Astrocyte (in vitro differentiated cells and primary cell): ENCODE measurements at regions not wholly inside any gene's neighbourhood (a gene's known extent, or its start where the extent isn't known, plus 50 kb on each side); places are given as distances from the start of the nearest gene placed in this dataset.

Experiments
- DNase-seq: peaks from one replicate; pipeline ENCODE4 v3.0.0-alpha.2; 2010; ENCODE audit warnings: low read depth
- FAIRE-seq: peaks from 2 replicates; lab custom pipeline; 2011; peaks lifted over from hg19 to GRCh38; lab: Jason Lieb, UNC
- H2AFZ ChIP-seq: 2 replicates; pipeline ENCODE4 v1.6.0; 2012; ENCODE audit warnings: low read depth, low read length, inconsistent platforms
- H3K27ac ChIP-seq: 2 replicates; pipeline ENCODE4 v1.5.1; 2011; ENCODE audit warnings: low read depth, low read length, inconsistent platforms
- H3K27me3 ChIP-seq: 2 replicates; pipeline ENCODE4 v1.6.0; 2011; ENCODE audit warnings: low read length, inconsistent platforms; ENCODE audit not compliant: insufficient read depth
- H3K36me3 ChIP-seq: 2 replicates; pipeline ENCODE4 v1.5.1; 2011; ENCODE audit warnings: low read length, inconsistent platforms; ENCODE audit not compliant: insufficient read depth
- H3K4me1 ChIP-seq: 2 replicates; pipeline ENCODE4 v1.5.1; 2011; ENCODE audit warnings: low read length, inconsistent platforms; ENCODE audit not compliant: insufficient read depth
- H3K4me2 ChIP-seq: 2 replicates; pipeline ENCODE4 v1.6.0; 2012; ENCODE audit warnings: low read length, inconsistent platforms
- H3K4me3 ChIP-seq: 2 replicates; pipeline ENCODE4 v1.5.1; 2011; ENCODE audit warnings: low read depth, mild to moderate bottlenecking, low read length, inconsistent platforms; ENCODE audit not compliant: insufficient read depth
- H3K79me2 ChIP-seq: 2 replicates; pipeline ENCODE4 v1.6.0; 2012; ENCODE audit warnings: mild to moderate bottlenecking, low read length, inconsistent platforms; ENCODE audit not compliant: insufficient read depth
- H3K9ac ChIP-seq: 2 replicates; pipeline ENCODE4 v1.6.0; 2012; ENCODE audit warnings: mild to moderate bottlenecking, low read length, inconsistent platforms
- H3K9me3 ChIP-seq: 2 replicates; pipeline ENCODE4 v1.5.1; 2012; ENCODE audit warnings: low read depth, mild to moderate bottlenecking, low read length, inconsistent platforms; ENCODE audit not compliant: insufficient read depth
- H4K20me1 ChIP-seq: 2 replicates; pipeline ENCODE4 v1.6.0; 2012; ENCODE audit warnings: low read length, inconsistent platforms; ENCODE audit not compliant: insufficient read depth
- H3K27ac Mint-ChIP-seq: one replicate; pipeline ENCODE4 v1.8.0; 2021; ENCODE audit warnings: mild to moderate bottlenecking, mixed read lengths; ENCODE audit not compliant: unreplicated experiment
- H3K27me3 Mint-ChIP-seq: one replicate; pipeline ENCODE4 v1.8.0; 2021; ENCODE audit warnings: low read depth, mixed read lengths; ENCODE audit not compliant: unreplicated experiment
- H3K36me3 Mint-ChIP-seq: one replicate; pipeline ENCODE4 v1.8.0; 2021; ENCODE audit warnings: low read depth, mixed read lengths; ENCODE audit not compliant: unreplicated experiment
- H3K4me1 Mint-ChIP-seq: one replicate; pipeline ENCODE4 v1.8.0; 2021; ENCODE audit warnings: low read depth, mixed read lengths; ENCODE audit not compliant: unreplicated experiment
- H3K4me3 Mint-ChIP-seq: one replicate; pipeline ENCODE4 v1.8.0; 2021; ENCODE audit warnings: mild to moderate bottlenecking, moderate library complexity, mixed read lengths; ENCODE audit not compliant: unreplicated experiment
- H3K9me3 Mint-ChIP-seq: one replicate; pipeline ENCODE4 v1.8.0; 2021; ENCODE audit warnings: mild to moderate bottlenecking, mixed read lengths; ENCODE audit not compliant: unreplicated experiment
- CTCF ChIP-seq: IDR thresholded peaks from 2 replicates; pipeline ENCODE4 v1.5.1; 2011; ENCODE audit warnings: low read depth, mild to moderate bottlenecking, inconsistent platforms, low read length, moderate library complexity; ENCODE audit not compliant: insufficient read depth
- EZH2 ChIP-seq: IDR thresholded peaks from 2 replicates; pipeline ENCODE4 v1.6.1; 2012; ENCODE audit warnings: mild to moderate bottlenecking, low read length, inconsistent platforms; ENCODE audit not compliant: insufficient read depth

GRCh38 chr3:109900783-109901182, 563.4 kb upstream of the DPPA4 start:
- Histone ChIP-seq H3K4me2 (no peak overlapping the region), H3K9ac (no peak overlapping the region), H4K20me1 (no peaks in the 10 kb centered on the region), H3K4me3 (no peak overlapping the region), H2AFZ (no peak overlapping the region), H3K27me3 (no peaks in the 10 kb centered on the region), H3K9me3 (no peaks in the 10 kb centered on the region), H3K27ac (no peak overlapping the region), H3K36me3 (no peaks in the 10 kb centered on the region), H3K4me1 (no peaks in the 10 kb centered on the region), H3K79me2 (no peaks in the 10 kb centered on the region)
- Mint-ChIP-seq H3K9me3 (no peaks in the 10 kb centered on the region), H3K27me3 (no peaks in the 10 kb centered on the region), H3K4me3 (no peak overlapping the region), H3K36me3 (no peaks in the 10 kb centered on the region), H3K27ac (no peak overlapping the region), H3K4me1 (no peaks in the 10 kb centered on the region)
- TF ChIP-seq CTCF (no peak), EZH2 (no peak)
- FAIRE-seq (no peak), DNase-seq (no peak)

DNA sequence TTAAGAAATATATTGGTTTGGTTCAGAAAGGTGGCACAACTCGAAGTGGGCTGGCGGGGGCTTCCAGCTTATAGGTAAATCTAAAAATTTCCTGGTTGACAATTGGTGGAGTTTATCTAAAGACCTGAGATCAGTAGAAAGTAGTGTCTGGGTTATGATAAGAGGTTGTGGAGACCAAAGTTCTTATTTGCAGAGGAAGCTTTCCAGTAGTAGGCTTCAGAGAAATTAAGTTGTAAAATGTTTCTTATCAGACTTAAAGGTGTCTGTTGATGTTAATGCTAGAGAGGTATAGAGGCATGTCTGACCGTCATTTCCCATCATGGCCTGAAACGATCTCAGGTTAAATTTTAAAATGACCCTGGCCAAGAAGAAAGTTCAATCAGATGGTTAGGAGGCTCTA, 565.2 kb upstream of the DPPA4 start:
- H3K27ac Mint-ChIP-seq, result no peak overlapping the region
- H4K20me1 ChIP-seq, result no peaks in the 10 kb centered on the region
- H2AFZ ChIP-seq, result no peak overlapping the region
- H3K4me1 ChIP-seq, result no peaks in the 10 kb centered on the region
- no peaks in the 10 kb centered on the region for H3K9me3 ChIP-seq
- H3K27me3 ChIP-seq, result no peaks in the 10 kb centered on the region
- H3K4me1 Mint-ChIP-seq, result no peaks in the 10 kb centered on the region
- H3K27ac ChIP-seq, result no peak overlapping the region
- H3K9me3 Mint-ChIP-seq, result no peaks in the 10 kb centered on the region
- no peak overlapping the region for H3K4me3 Mint-ChIP-seq
- no peak for TF ChIP-seq EZH2
- TF ChIP-seq CTCF, result no peak
- no peaks in the 10 kb centered on the region for H3K36me3 Mint-ChIP-seq
- no peak for FAIRE-seq
- no peaks in the 10 kb centered on the region for H3K79me2 ChIP-seq
- no peak overlapping the region for H3K4me3 ChIP-seq
- no peak overlapping the region for H3K9ac ChIP-seq
- no peak overlapping the region for H3K4me2 ChIP-seq
- no peaks in the 10 kb centered on the region for H3K27me3 Mint-ChIP-seq
- no peak for DNase-seq
- no peaks in the 10 kb centered on the region for H3K36me3 ChIP-seq

DNA sequence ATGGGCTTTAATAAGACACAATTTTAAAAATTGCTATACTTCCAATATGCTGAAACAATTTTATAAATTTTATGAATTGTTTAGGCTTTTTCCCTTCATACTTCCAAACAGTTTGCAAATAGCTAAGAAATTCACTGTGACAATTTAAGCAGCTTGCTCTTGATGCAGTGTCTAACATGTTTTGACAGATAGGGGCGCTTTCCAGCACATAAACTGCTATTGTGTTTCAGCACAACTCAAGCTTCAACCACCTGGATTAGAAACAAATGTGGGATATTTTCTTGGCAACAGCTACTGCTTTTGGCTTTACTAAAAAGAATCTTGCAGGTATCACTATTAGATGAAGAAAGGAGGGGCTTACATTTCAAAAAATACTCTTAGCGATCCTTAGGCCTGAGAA, 565.8 kb upstream of the DPPA4 start:
- no peak overlapping the region for H3K9ac ChIP-seq
- H4K20me1 ChIP-seq, result no peaks in the 10 kb centered on the region
- Mint-ChIP-seq H3K9me3 (no peaks in the 10 kb centered on the region), H3K27me3 (no peaks in the 10 kb centered on the region), H3K27ac (no peak overlapping the region), H3K4me3 (no peak overlapping the region), H3K36me3 (no peaks in the 10 kb centered on the region), H3K4me1 (no peaks in the 10 kb centered on the region)
- H2AFZ ChIP-seq, result no peak overlapping the region
- no peaks in the 10 kb centered on the region for H3K36me3 ChIP-seq
- H3K4me1 ChIP-seq, result no peaks in the 10 kb centered on the region
- no peak overlapping the region for H3K4me3 ChIP-seq
- no peaks in the 10 kb centered on the region for H3K27me3 ChIP-seq
- H3K27ac ChIP-seq, result no peak overlapping the region
- no peaks in the 10 kb centered on the region for H3K79me2 ChIP-seq
- H3K9me3 ChIP-seq, result no peaks in the 10 kb centered on the region
- no peak for TF ChIP-seq CTCF
- TF ChIP-seq EZH2, result no peak
- no peak overlapping the region for H3K4me2 ChIP-seq
- no peak for FAIRE-seq
- no peak for DNase-seq
